ENCODE measurements at regions not wholly inside any gene's neighbourhood (a gene's known extent, or its start where the extent isn't known, plus 50 kb on each side); places are given as distances from the start of the nearest gene placed in this dataset.

- no peak for TF ChIP-seq CTCF (IDR thresholded peaks at IDR 0.05; ENCODE audit: low read depth, low read length)
- no peak for TF ChIP-seq POLR2A (IDR thresholded peaks at IDR 0.05; ENCODE audit: extremely low read depth, insufficient read length)
These were observed 119.6 kb downstream of the PRDM9 start for GRCh38 chr5:23626961-23627360.
